ENCODE measurements at regions not wholly inside any gene's neighbourhood (a gene's known extent, or its start where the extent isn't known, plus 50 kb on each side); places are given as distances from the start of the nearest gene placed in this dataset.

GRCh38 chr4:137378393-137378792 lies 153.9 kb downstream of the PCDH18 start:
- TF ChIP-seq, protein P1, sequence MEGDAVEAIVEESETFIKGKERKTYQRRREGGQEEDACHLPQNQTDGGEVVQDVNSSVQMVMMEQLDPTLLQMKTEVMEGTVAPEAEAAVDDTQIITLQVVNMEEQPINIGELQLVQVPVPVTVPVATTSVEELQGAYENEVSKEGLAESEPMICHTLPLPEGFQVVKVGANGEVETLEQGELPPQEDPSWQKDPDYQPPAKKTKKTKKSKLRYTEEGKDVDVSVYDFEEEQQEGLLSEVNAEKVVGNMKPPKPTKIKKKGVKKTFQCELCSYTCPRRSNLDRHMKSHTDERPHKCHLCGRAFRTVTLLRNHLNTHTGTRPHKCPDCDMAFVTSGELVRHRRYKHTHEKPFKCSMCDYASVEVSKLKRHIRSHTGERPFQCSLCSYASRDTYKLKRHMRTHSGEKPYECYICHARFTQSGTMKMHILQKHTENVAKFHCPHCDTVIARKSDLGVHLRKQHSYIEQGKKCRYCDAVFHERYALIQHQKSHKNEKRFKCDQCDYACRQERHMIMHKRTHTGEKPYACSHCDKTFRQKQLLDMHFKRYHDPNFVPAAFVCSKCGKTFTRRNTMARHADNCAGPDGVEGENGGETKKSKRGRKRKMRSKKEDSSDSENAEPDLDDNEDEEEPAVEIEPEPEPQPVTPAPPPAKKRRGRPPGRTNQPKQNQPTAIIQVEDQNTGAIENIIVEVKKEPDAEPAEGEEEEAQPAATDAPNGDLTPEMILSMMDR (IDR thresholded peaks at IDR 0.05), result no peak
- TF ChIP-seq POLR2A (IDR thresholded peaks at IDR 0.05), result no peak
